GM10266 (cell line): ENCODE measurements at regions not wholly inside any gene's neighbourhood (a gene's known extent, or its start where the extent isn't known, plus 50 kb on each side); places are given as distances from the start of the nearest gene placed in this dataset.
"Not testable (repeated sequence)": the region's sequence is repeated elsewhere in the genome, so short reads cannot be mapped to it uniquely, and the experiment has no call there.

Source experiments
- DNase-seq: peaks from one replicate; pipeline ENCODE4 v3.0.0; 2012; ENCODE audit errors: extremely low spot score
- CTCF ChIP-seq: IDR thresholded peaks from 2 replicates; pipeline ENCODE4 v1.5.1; 2012; ENCODE audit warnings: mild to moderate bottlenecking, low read depth; ENCODE audit not compliant: control insufficient read depth, insufficient read depth; ENCODE audit errors: missing control alignments

GRCh38 chr15:81728726-81729125 is 317.1 kb downstream of the MEX3B start:
- DNase-seq: no peak
- no peak for TF ChIP-seq CTCF

DNA sequence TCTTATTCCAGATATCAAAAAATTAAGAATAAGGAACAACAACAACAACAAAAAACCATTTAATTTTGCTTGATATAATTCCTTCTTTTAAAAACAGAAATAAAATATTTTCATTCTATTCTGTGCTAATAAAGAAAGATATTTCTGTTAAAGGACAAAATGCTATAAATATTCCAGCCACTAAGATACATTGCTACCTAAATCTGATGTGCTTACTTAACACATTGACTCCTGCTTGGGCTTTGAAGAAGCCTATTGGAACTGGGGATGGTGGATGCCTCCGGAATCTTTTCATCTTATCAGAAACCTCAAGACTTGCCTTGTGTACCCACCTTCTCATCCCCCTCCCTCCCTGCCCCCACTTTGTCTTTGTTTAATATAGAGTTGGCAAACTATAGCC is 320.2 kb downstream of the MEX3B start:
- no peak for DNase-seq
- TF ChIP-seq CTCF: no peak

- no peak for TF ChIP-seq CTCF
Observed at GRCh38 chr15:81724536-81724935, 321.3 kb downstream of the MEX3B start.

GRCh38 chr15:81723701-81724100 is 322.1 kb downstream of the MEX3B start:
- TF ChIP-seq CTCF: no peak
- DNase-seq: no peak

More at GRCh38 chr15:81724536-81724935, 321.3 kb downstream of the MEX3B start:
- DNase-seq: no peak

DNA sequence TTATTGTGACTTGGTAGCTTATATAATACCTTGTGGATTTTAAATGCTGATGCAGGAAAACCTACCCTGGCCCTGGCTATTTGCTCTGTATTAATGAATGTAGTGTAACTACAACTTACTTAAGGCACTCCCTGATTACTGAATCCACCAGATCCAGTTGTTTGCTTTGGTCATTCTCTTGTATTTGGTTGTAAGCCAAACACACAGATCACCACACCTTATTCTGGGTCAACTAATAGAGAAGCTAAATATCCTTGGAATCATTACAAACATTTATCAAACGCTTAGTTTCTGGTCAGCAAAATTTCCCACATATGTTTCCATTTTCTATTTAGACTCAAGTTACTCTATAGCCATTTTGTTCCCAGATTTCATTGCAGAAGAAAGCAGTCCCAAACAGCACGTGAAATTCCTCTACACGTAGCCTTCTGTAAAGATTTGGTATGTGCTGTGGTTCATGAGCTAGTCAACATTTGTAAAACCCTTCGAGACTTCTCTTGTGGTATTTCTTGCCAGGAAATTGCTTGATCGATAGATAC is 322.6 kb downstream of the MEX3B start:
- no peak for TF ChIP-seq CTCF
- DNase-seq: no peak

DNA sequence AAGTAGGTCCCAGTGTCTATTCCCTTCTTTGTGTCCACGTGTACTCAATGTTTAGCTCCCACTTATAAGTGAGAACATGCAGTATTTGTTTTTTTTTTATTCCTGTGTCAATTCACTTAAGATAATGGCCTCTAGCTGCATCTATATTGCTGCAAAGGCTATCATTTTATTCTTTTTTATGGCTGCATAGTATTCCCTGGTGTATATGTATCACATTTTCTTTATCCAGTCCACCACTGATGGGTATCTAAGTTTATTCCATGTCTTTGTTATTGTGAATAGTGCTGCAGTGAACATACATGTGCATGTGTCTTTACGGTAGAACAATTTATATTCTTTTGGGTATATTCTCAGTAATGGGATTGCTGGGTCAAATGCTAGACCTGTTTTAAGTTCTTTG is 329.4 kb downstream of the MEX3B start:
- DNase-seq: not testable (repeated sequence)

GRCh38 chr15:81710328-81710727 is 335.5 kb downstream of the MEX3B start:
- no peak for DNase-seq

GRCh38 chr15:81706816-81707346 is 332.9 kb upstream of the TMC3 start:
- not testable (repeated sequence) for DNase-seq

More at GRCh38 chr15:81710328-81710727, 335.5 kb downstream of the MEX3B start:
- TF ChIP-seq CTCF: no peak

DNA sequence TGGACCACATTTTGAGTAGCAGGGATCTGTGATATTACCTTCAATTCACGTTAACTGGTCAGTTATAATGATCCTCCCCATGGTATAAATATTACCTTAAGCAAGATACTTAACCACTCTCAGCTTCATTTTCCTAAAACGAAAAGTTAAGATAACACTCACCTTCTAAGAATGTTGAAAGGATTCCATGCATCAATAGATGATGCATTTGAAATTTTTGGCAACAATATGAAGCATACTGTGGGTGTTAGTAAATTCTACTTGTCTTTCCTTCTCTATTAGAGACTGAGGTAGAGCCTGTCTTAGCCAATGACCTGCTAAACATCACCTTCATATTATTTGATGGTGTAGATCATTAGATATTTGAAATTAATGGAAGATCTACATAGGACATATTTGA is 331.7 kb upstream of the TMC3 start:
- DNase-seq: not testable (repeated sequence)
